HuH-7 (cell line): ENCODE measurements at regions not wholly inside any gene's neighbourhood (a gene's known extent, or its start where the extent isn't known, plus 50 kb on each side); places are given as distances from the start of the nearest gene placed in this dataset.
A peak's percentile ranks its signal among the peaks of the same experiment; 100 is the strongest.
"Not testable (repeated sequence)": the region's sequence is repeated elsewhere in the genome, so short reads cannot be mapped to it uniquely, and the experiment has no call there.

Source experiments
- DNase-seq: peaks from one replicate; pipeline ENCODE4 v3.0.0; 2011; ENCODE audit warnings: low spot score

GRCh38 chr12:34190054-34190453 lies 167.8 kb downstream of the ALG10 start:
- no peak for DNase-seq

- no peak for DNase-seq
Observed at GRCh38 chr12:34198924-34199323, 176.6 kb downstream of the ALG10 start.

GRCh38 chr12:34203866-34204620 lies 181.7 kb downstream of the ALG10 start:
- DNase-seq = no peak

GRCh38 chr12:34204830-34205285 lies 182.6 kb downstream of the ALG10 start:
- no peak for DNase-seq

GRCh38 chr12:34205401-34205800 lies 183.1 kb downstream of the ALG10 start:
- no peak for DNase-seq

GRCh38 chr12:34206061-34206785 lies 183.9 kb downstream of the ALG10 start:
- DNase-seq = no peak

GRCh38 chr12:34207858-34208257 lies 185.6 kb downstream of the ALG10 start:
- DNase-seq = no peak

- no peak for DNase-seq
Observed at GRCh38 chr12:34208331-34209258, 186.3 kb downstream of the ALG10 start.

GRCh38 chr12:34209259-34209835 lies 187.1 kb downstream of the ALG10 start:
- DNase-seq = no peak

GRCh38 chr12:34210183-34210582 lies 187.9 kb downstream of the ALG10 start:
- DNase-seq = no peak

GRCh38 chr12:34210689-34211530 lies 188.6 kb downstream of the ALG10 start:
- no peak for DNase-seq

GRCh38 chr12:34212651-34213050 lies 190.4 kb downstream of the ALG10 start:
- DNase-seq = no peak

GRCh38 chr12:34214011-34214410 lies 191.7 kb downstream of the ALG10 start:
- no peak for DNase-seq

- no peak for DNase-seq
Observed at GRCh38 chr12:34215213-34215892, 193.1 kb downstream of the ALG10 start.

GRCh38 chr12:34215893-34216285 lies 193.6 kb downstream of the ALG10 start:
- no peak for DNase-seq

- no peak for DNase-seq
Observed at GRCh38 chr12:34217660-34218059, 195.4 kb downstream of the ALG10 start.

GRCh38 chr12:34218193-34219045 lies 196.1 kb downstream of the ALG10 start:
- peak; percentile 65 for DNase-seq

- no peak for DNase-seq
Observed at GRCh38 chr12:34219046-34219770, 196.9 kb downstream of the ALG10 start.

GRCh38 chr12:34220079-34220478 lies 197.8 kb downstream of the ALG10 start:
- DNase-seq = not testable (repeated sequence)
